Liver (tissue), 8 donors: ENCODE measurements at regions not wholly inside any gene's neighbourhood (a gene's known extent, or its start where the extent isn't known, plus 50 kb on each side); places are given as distances from the start of the nearest gene placed in this dataset.

Experiments used
- DNase-seq: peaks from one replicate; pipeline ENCODE4 v3.0.0-alpha.2; 2017; ENCODE audit warnings: low spot score
- H3K27ac ChIP-seq, 2 donors: one replicate each; pipeline ENCODE4 v1.7.0; 2013; ENCODE audit warnings: inconsistent platforms in 2 of 2, low read length in 2 of 2, control low read depth in 1 of 2, low read depth in 1 of 2, mild to moderate bottlenecking in 1 of 2
- H3K27me3 ChIP-seq, 4 donors: one replicate each; pipeline versions ENCODE4 v1.6.1 to v1.7.0; 2013; ENCODE audit warnings: low read length in 3 of 4, inconsistent platforms in 1 of 4, mild to moderate bottlenecking in 1 of 4, moderate library complexity in 1 of 4; ENCODE audit not compliant: control insufficient read depth in 4 of 4, insufficient read depth in 4 of 4
- H3K36me3 ChIP-seq, 4 donors: one replicate each; pipeline versions ENCODE4 v1.6.1 to v1.7.0; 2013; ENCODE audit warnings: low read length in 3 of 4, mild to moderate bottlenecking in 3 of 4, low read depth in 1 of 4, moderate library complexity in 1 of 4; ENCODE audit not compliant: control insufficient read depth in 4 of 4, insufficient read depth in 3 of 4
- H3K4me1 ChIP-seq, 4 donors: one replicate each; pipeline versions ENCODE4 v1.6.1 to v1.7.0; 2013; ENCODE audit warnings: low read length in 3 of 4, mild to moderate bottlenecking in 3 of 4, moderate library complexity in 1 of 4; ENCODE audit not compliant: control insufficient read depth in 4 of 4, insufficient read depth in 4 of 4
- H3K4me3 ChIP-seq, 3 donors: one replicate each; pipeline versions ENCODE4 v1.6.1 to v1.7.0; 2013; ENCODE audit warnings: low read length in 3 of 3, control low read depth in 1 of 3, low read depth in 1 of 3, mild to moderate bottlenecking in 1 of 3
- H3K9ac ChIP-seq, 2 donors: one replicate each; pipeline ENCODE4 v1.7.0; 2013; ENCODE audit warnings: low read length in 2 of 2, mild to moderate bottlenecking in 2 of 2, moderate library complexity in 2 of 2, control low read depth in 1 of 2, low read depth in 1 of 2
- H3K9me3 ChIP-seq, 4 donors: one replicate each; pipeline versions ENCODE4 v1.6.1 to v1.7.0; 2013; ENCODE audit warnings: low read length in 3 of 4; ENCODE audit not compliant: control insufficient read depth in 4 of 4
- ATF3 ChIP-seq: IDR thresholded peaks from 2 replicates; pipeline ENCODE4 v1.6.1; 2016; ENCODE audit warnings: antibody characterized with exemption
- CTCF ChIP-seq: fragments of 150-350 bp; IDR thresholded peaks from 2 replicates; pipeline ENCODE4 v1.5.1; 2017; ENCODE audit warnings: improper control_type of control experiment, low read depth, low read length; ENCODE audit not compliant: missing input control
- EGR1 ChIP-seq, 2 donors: IDR thresholded peaks; 2 replicates each; pipeline ENCODE4 v1.6.1; 2016 to 2018; ENCODE audit warnings: antibody characterized with exemption in 2 of 2, low read depth in 2 of 2
- FOXA1 ChIP-seq: IDR thresholded peaks from 2 replicates; pipeline ENCODE4 v1.6.1; 2016; ENCODE audit warnings: antibody characterized with exemption
- GABPA ChIP-seq, 2 donors: IDR thresholded peaks in 1 of 2; conservative IDR thresholded peaks in 1 of 2; 2 replicates each; pipeline ENCODE4 v1.6.1; 2016; ENCODE audit warnings: antibody characterized with exemption in 2 of 2, mild to moderate bottlenecking in 1 of 2, moderate library complexity in 1 of 2
- HNF4G ChIP-seq: IDR thresholded peaks from 2 replicates; pipeline ENCODE4 v1.6.1; 2016; ENCODE audit warnings: antibody characterized with exemption
- JUND ChIP-seq, 2 donors: IDR thresholded peaks; 2 replicates each; pipeline ENCODE4 v1.6.1; 2016; ENCODE audit warnings: antibody characterized with exemption in 2 of 2
- MAX ChIP-seq: IDR thresholded peaks from 2 replicates; pipeline ENCODE4 v1.6.1; 2016; ENCODE audit warnings: antibody characterized with exemption
- RAD21 ChIP-seq, 2 donors: IDR thresholded peaks; 2 replicates each; pipeline ENCODE4 v1.6.1; 2016; ENCODE audit warnings: antibody characterized with exemption in 2 of 2, mild to moderate bottlenecking in 2 of 2
- REST ChIP-seq: IDR thresholded peaks from 2 replicates; pipeline ENCODE4 v1.6.1; 2016; ENCODE audit warnings: antibody characterized with exemption, mild to moderate bottlenecking
- SP1 ChIP-seq: IDR thresholded peaks from 2 replicates; pipeline ENCODE4 v1.6.1; 2018; ENCODE audit warnings: antibody characterized with exemption, mild to moderate bottlenecking
- TAF1 ChIP-seq: conservative IDR thresholded peaks from 2 replicates; pipeline ENCODE4 v1.6.1; 2016; ENCODE audit warnings: antibody characterized with exemption, mild to moderate bottlenecking
- YY1 ChIP-seq: IDR thresholded peaks from 2 replicates; pipeline ENCODE4 v1.6.1; 2016; ENCODE audit warnings: antibody characterized with exemption, mild to moderate bottlenecking
- ZBTB33 ChIP-seq: IDR thresholded peaks from 2 replicates; pipeline ENCODE4 v1.6.1; 2016; ENCODE audit warnings: antibody characterized with exemption
- WGBS: extraction: QIAGEN DNeasy Blood & Tissue Kit; methylation state at CpG from one replicate; pipeline ENCODE4 v1.1.7; 2013; 5-methylcytosine and 5-hydroxymethylcytosine counted together
- donor health status: healthy.
- donor health status: healthy.
- donor health status: healthy.
- donor health status: healthy.
- donor health status: healthy.

GRCh38 chr14:65866886-65867285 is 454.4 kb downstream of the FUT8 start:
- Histone ChIP-seq H3K4me1 (no peaks in the 10 kb centered on the region), H3K36me3 (no peaks in the 10 kb centered on the region), H3K4me3 (no peak overlapping the region), H3K27ac (no peak overlapping the region), H3K9me3 (no peaks in the 10 kb centered on the region), H3K27me3 (peaks cover 0 to 3% (median 0%) of the 10 kb centered on the region in 4 donors), H3K9ac (no peak overlapping the region)
- no peak for DNase-seq
- TF ChIP-seq ATF3 (no peak), EGR1 (IDR thresholded peaks at IDR 0.05; ENCODE audit: low read depth in 2 of 2) (no peak)
- 75% methylated on average over 4 of the region's 4 CpGs for WGBS

- Histone ChIP-seq H3K4me1 (no peaks in the 10 kb centered on the region), H3K9me3 (no peaks in the 10 kb centered on the region), H3K27me3 (peaks cover 0 to 3% (median 0%) of the 10 kb centered on the region in 4 donors), H3K9ac (no peak overlapping the region), H3K4me3 (no peak overlapping the region), H3K27ac (no peak overlapping the region), H3K36me3 (no peaks in the 10 kb centered on the region)
- 79% methylated on average over 3 of the region's 3 CpGs for WGBS
- TF ChIP-seq TAF1 (no peak), JUND (IDR thresholded peaks at IDR 0.05) (no peak), EGR1 (IDR thresholded peaks at IDR 0.05; ENCODE audit: low read depth in 2 of 2) (no peak), RAD21 (IDR thresholded peaks at IDR 0.05) (no peak), GABPA (IDR thresholded peaks at IDR 0.05 in 1 of 2, conservative IDR thresholded peaks at IDR 0.05 in 1 of 2) (no peak), FOXA1 (no peak), SP1 (no peak)
- no peak for DNase-seq
These were observed 454.8 kb downstream of the FUT8 start for GRCh38 chr14:65867333-65867732.

- 80% methylated on average over 2 of the region's 2 CpGs for WGBS
- TF ChIP-seq YY1, result no peak
- no peak for TF ChIP-seq EGR1 (IDR thresholded peaks at IDR 0.05; ENCODE audit: low read depth in 2 of 2)
- TF ChIP-seq GABPA (IDR thresholded peaks at IDR 0.05 in 1 of 2, conservative IDR thresholded peaks at IDR 0.05 in 1 of 2), result no peak
- TF ChIP-seq TAF1, result no peak
- TF ChIP-seq MAX, result no peak
- TF ChIP-seq ZBTB33, result no peak
- no peak for TF ChIP-seq CTCF
- TF ChIP-seq REST, result no peak
- TF ChIP-seq SP1, result no peak
- no peak for TF ChIP-seq FOXA1
- TF ChIP-seq HNF4G, result no peak
- no peak for TF ChIP-seq RAD21 (IDR thresholded peaks at IDR 0.05)
- DNase-seq, result no peak
- no peaks in the 10 kb centered on the region for H3K36me3 ChIP-seq
- H3K4me1 ChIP-seq, result no peaks in the 10 kb centered on the region
- H3K27ac ChIP-seq, result no peak overlapping the region
- no peak overlapping the region for H3K9ac ChIP-seq
- H3K9me3 ChIP-seq, result no peaks in the 10 kb centered on the region
- H3K4me3 ChIP-seq, result no peak overlapping the region
- peaks cover 0 to 3% (median 0%) of the 10 kb centered on the region in 4 donors for H3K27me3 ChIP-seq
These were observed 460.0 kb downstream of the FUT8 start for GRCh38 chr14:65872536-65872935.
